Hepatocyte (in vitro differentiated cells): ENCODE measurements at regions not wholly inside any gene's neighbourhood (a gene's known extent, or its start where the extent isn't known, plus 50 kb on each side); places are given as distances from the start of the nearest gene placed in this dataset.

Experiments
- DNase-seq: peaks from one replicate; pipeline ENCODE4 v3.0.0-alpha.2; 2016; ENCODE audit warnings: low spot score
- H2AFZ ChIP-seq: fragments of 200-600 bp; sonication (generic); 2 replicates; pipeline ENCODE4 v1.6.0; 2016; ENCODE audit warnings: antibody characterized with exemption, mild to moderate bottlenecking
- H3K27ac ChIP-seq: fragments of 200-600 bp; sonication (generic); 2 replicates; pipeline ENCODE4 v1.5.1; 2016; ENCODE audit warnings: mild to moderate bottlenecking
- H3K27me3 ChIP-seq: fragments of 200-600 bp; sonication (generic); 2 replicates; pipeline ENCODE4 v1.6.1; 2016
- H3K36me3 ChIP-seq: fragments of 200-600 bp; sonication (generic); replicated peaks from 2 replicates; pipeline ENCODE4 v1.5.1; 2016; ENCODE audit warnings: low read depth; ENCODE audit not compliant: insufficient read depth
- H3K4me1 ChIP-seq: fragments of 200-600 bp; sonication (generic); 2 replicates; pipeline ENCODE4 v1.5.1; 2016; ENCODE audit warnings: mild to moderate bottlenecking, moderate library complexity; ENCODE audit not compliant: insufficient read depth
- H3K4me2 ChIP-seq: fragments of 200-600 bp; sonication (generic); 2 replicates; pipeline ENCODE4 v1.6.0; 2016
- H3K4me3 ChIP-seq: fragments of 200-600 bp; sonication (generic); 2 replicates; pipeline ENCODE4 v1.5.1; 2016; ENCODE audit warnings: mild to moderate bottlenecking
- H3K79me2 ChIP-seq: fragments of 200-600 bp; sonication (generic); 2 replicates; pipeline ENCODE4 v1.6.0; 2017; ENCODE audit warnings: mild to moderate bottlenecking
- H3K9me2 ChIP-seq: fragments of 200-600 bp; sonication (generic); replicated peaks from 2 replicates; pipeline ENCODE4 v1.6.0; 2017; ENCODE audit warnings: mild to moderate bottlenecking; ENCODE audit not compliant: insufficient read depth
- H3K9me3 ChIP-seq: fragments of 200-600 bp; sonication (generic); 2 replicates; pipeline ENCODE4 v1.5.1; 2016; ENCODE audit warnings: low read depth, mild to moderate bottlenecking
- H4K20me1 ChIP-seq: fragments of 200-600 bp; sonication (generic); 2 replicates; pipeline ENCODE4 v1.6.0; 2016; ENCODE audit warnings: mild to moderate bottlenecking; ENCODE audit not compliant: insufficient read depth, poor library complexity, severe bottlenecking
- EZH2 ChIP-seq: fragments of 200-600 bp; sonication (generic); IDR thresholded peaks from 2 replicates; pipeline ENCODE4 v1.6.1; 2016; ENCODE audit warnings: antibody characterized with exemption, mild to moderate bottlenecking, borderline replicate concordance
- EZH2phosphoT487 ChIP-seq: fragments of 200-600 bp; sonication (generic); IDR thresholded peaks from one replicate; pipeline ENCODE4 v1.6.1; 2018; ENCODE audit warnings: antibody characterized with exemption, mild to moderate bottlenecking, low read depth, moderate library complexity; ENCODE audit not compliant: unreplicated experiment, severe bottlenecking
- WGBS: methylation state at CpG from one replicate; pipeline ENCODE4 v1.1.6; 2016; ENCODE audit warnings: low lambda C conversion rate; ENCODE audit errors: missing lambda C conversion rate; 5-methylcytosine and 5-hydroxymethylcytosine counted together
- TF ChIP-seq, protein P1 (sequence below): fragments of 200-600 bp; sonication (generic); IDR thresholded peaks from 2 replicates; pipeline ENCODE4 v1.5.1; 2016; ENCODE audit warnings: antibody characterized with exemption, mild to moderate bottlenecking; ENCODE audit not compliant: poor library complexity

DNA sequence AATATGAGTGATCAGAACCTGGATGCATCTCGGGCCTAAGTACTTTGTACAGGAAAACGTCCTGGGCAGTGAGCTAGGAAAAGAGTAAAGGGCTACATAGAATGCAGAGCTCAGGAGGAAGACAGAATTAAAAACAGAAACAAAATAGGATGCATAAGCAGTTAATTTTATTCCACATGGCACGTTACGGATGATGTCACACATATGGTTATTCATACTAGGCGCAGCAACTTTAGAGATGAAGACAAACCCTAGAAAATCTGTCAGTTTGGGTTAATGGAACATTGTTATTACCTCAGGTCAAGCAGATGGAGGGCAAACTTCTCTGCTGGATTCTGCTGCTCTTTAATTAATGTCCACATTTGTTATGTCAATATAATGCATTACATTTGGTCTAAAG lies 445.4 kb downstream of the ANXA1 start:
- TF ChIP-seq EZH2phosphoT487 (no peak), EZH2 (no peak)
- TF ChIP-seq, protein P1, sequence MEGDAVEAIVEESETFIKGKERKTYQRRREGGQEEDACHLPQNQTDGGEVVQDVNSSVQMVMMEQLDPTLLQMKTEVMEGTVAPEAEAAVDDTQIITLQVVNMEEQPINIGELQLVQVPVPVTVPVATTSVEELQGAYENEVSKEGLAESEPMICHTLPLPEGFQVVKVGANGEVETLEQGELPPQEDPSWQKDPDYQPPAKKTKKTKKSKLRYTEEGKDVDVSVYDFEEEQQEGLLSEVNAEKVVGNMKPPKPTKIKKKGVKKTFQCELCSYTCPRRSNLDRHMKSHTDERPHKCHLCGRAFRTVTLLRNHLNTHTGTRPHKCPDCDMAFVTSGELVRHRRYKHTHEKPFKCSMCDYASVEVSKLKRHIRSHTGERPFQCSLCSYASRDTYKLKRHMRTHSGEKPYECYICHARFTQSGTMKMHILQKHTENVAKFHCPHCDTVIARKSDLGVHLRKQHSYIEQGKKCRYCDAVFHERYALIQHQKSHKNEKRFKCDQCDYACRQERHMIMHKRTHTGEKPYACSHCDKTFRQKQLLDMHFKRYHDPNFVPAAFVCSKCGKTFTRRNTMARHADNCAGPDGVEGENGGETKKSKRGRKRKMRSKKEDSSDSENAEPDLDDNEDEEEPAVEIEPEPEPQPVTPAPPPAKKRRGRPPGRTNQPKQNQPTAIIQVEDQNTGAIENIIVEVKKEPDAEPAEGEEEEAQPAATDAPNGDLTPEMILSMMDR, result no peak
- Histone ChIP-seq H3K4me3 (no peak overlapping the region), H2AFZ (no peak overlapping the region), H3K9me2 (no peaks in the 10 kb centered on the region), H3K36me3 (no peaks in the 10 kb centered on the region), H3K79me2 (no peaks in the 10 kb centered on the region), H3K27ac (no peak overlapping the region), H4K20me1 (no peaks in the 10 kb centered on the region), H3K4me1 (no peaks in the 10 kb centered on the region), H3K4me2 (no peak overlapping the region), H3K27me3 (no peaks in the 10 kb centered on the region), H3K9me3 (no peaks in the 10 kb centered on the region)
- no peak for DNase-seq
- WGBS, result 86% methylated on average over 5 of the region's 5 CpGs

DNA sequence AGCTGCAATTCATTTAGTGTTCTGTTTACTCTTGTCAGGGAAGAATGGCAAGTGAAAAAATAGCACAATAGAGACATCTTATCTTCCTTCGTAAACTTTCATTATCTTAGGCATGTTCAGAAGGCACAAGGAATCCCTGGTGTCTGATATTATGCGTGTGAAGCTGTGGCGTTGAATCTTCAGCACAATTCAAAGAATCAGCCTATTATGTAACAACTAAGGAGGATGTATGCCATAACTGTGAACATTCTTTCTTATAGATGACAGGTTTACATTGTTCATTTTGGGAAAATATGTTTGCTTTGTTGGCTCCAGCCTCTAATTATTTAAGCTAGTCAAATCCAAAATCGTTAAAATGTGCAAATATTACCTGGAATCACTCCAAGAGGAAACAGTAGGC lies 446.1 kb downstream of the ANXA1 start:
- Histone ChIP-seq H3K27me3 (no peaks in the 10 kb centered on the region), H3K9me2 (no peaks in the 10 kb centered on the region), H3K79me2 (no peaks in the 10 kb centered on the region), H3K4me3 (no peak overlapping the region), H3K9me3 (no peaks in the 10 kb centered on the region), H3K4me1 (no peaks in the 10 kb centered on the region), H2AFZ (no peak overlapping the region), H3K36me3 (no peaks in the 10 kb centered on the region), H3K4me2 (no peak overlapping the region), H4K20me1 (no peaks in the 10 kb centered on the region), H3K27ac (no peak overlapping the region)
- no peak for DNase-seq
- WGBS, result 58% methylated on average over 4 of the region's 4 CpGs
- no peak for TF ChIP-seq EZH2phosphoT487
- TF ChIP-seq EZH2, result no peak
- TF ChIP-seq, protein P1, result no peak

DNA sequence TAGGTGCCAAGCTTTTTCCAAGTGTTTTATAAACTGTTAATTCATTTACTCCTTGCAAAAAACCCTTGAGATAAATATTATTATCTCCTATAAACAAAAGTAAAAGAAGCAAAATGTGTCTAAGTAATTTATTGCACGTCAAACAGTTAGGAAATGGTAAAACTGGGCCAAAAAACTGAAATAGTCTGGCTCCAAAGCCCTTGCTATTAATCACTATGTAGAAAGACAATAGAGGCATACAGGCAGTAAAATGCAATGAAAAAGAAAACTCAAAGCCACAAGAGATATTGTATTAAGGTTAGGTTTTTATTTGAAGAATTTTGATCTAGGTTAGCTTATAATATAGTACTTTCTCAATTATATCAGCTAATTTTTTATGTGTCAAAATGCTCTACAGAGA lies 457.7 kb downstream of the ANXA1 start:
- Histone ChIP-seq H3K9me2 (no peaks in the 10 kb centered on the region), H2AFZ (no peak overlapping the region), H3K27ac (no peak overlapping the region), H3K9me3 (no peaks in the 10 kb centered on the region), H3K36me3 (no peaks in the 10 kb centered on the region), H3K4me1 (no peaks in the 10 kb centered on the region), H3K4me3 (no peak overlapping the region), H3K27me3 (peaks cover 3% of the 10 kb centered on the region), H3K4me2 (no peak overlapping the region), H4K20me1 (no peaks in the 10 kb centered on the region), H3K79me2 (no peaks in the 10 kb centered on the region)
- 54% methylated on average over 1 of the region's 1 CpG for WGBS
- TF ChIP-seq EZH2phosphoT487 (no peak), EZH2 (no peak)
- TF ChIP-seq, protein P1, result no peak
- no peak for DNase-seq

DNA sequence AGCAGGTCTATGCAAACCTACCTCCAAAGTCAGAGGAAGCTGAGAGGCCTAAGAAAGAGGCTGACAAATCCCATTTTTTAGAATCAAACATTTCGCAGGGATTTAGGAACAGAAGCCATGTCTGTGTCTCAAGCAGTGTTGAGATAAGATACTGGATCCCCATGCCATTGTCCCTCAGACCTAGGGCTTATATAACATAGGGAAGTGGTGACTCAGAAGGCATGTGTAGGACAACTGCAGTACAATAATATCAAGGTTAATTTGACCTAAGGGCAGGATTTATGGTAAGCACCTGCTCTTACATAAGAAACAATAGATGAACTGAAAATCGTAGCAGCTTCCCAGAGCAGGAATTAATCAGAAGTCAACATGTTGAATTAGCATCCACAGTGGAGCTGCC lies 459.4 kb downstream of the ANXA1 start:
- no peaks in the 10 kb centered on the region for H3K4me1 ChIP-seq
- H3K4me2 ChIP-seq, result no peak overlapping the region
- no peaks in the 10 kb centered on the region for H4K20me1 ChIP-seq
- WGBS, result 47% methylated on average over 2 of the region's 2 CpGs
- H3K4me3 ChIP-seq, result no peak overlapping the region
- H3K27me3 ChIP-seq, result peaks cover 3% of the 10 kb centered on the region
- H3K36me3 ChIP-seq, result no peaks in the 10 kb centered on the region
- H3K9me2 ChIP-seq, result no peaks in the 10 kb centered on the region
- H3K9me3 ChIP-seq, result no peaks in the 10 kb centered on the region
- DNase-seq, result no peak
- H3K79me2 ChIP-seq, result no peaks in the 10 kb centered on the region
- no peak overlapping the region for H3K27ac ChIP-seq
- TF ChIP-seq EZH2 (no peak), EZH2phosphoT487 (no peak)
- TF ChIP-seq, protein P1, result no peak
- no peak overlapping the region for H2AFZ ChIP-seq
